ENCODE measurements at regions not wholly inside any gene's neighbourhood (a gene's known extent, or its start where the extent isn't known, plus 50 kb on each side); places are given as distances from the start of the nearest gene placed in this dataset.

GRCh38 chr1:199716729-199717128 is 310.8 kb upstream of the NR5A2 start:
- Histone ChIP-seq H3K9me3 (no peaks in the 10 kb centered on the region), H3K27me3 (replicated peaks in 1 of 2; ENCODE audit: control insufficient read depth in 2 of 2, extremely low read depth in 1 of 2, insufficient read depth in 2 of 2, low read length in 1 of 2) (peaks cover 0 to 7% of the 10 kb centered on the region in 2 experiments), H3K36me3 (ENCODE audit: control insufficient read depth in 2 of 2, extremely low read depth in 1 of 2, insufficient read depth in 1 of 2, low read length in 1 of 2) (no peaks in the 10 kb centered on the region), H3K27ac (ENCODE audit: low read length) (no peak overlapping the region), H3K4me3 (ENCODE audit: control insufficient read depth in 1 of 2, extremely low read depth in 1 of 2, low read length in 1 of 2) (no peak overlapping the region), H3K4me1 (ENCODE audit: control insufficient read depth in 1 of 2, extremely low read depth in 1 of 2, insufficient read depth in 2 of 2, low read length in 2 of 2) (no peaks in the 10 kb centered on the region)
- no peak for ATAC-seq (replicated peaks in 1 of 4)
- no peak for DNase-seq
- POLR2A ChIA-PET, result no interaction called here
- Mint-ChIP-seq H3K27me3 (peaks cover 8 to 13% of the 10 kb centered on the region in 2 donors), H3K36me3 (peaks cover 2% of the 10 kb centered on the region), H3K4me3 (no peak overlapping the region), H3K27ac (no peak overlapping the region), H3K4me1 (no peaks in the 10 kb centered on the region), H3K9me3 (peaks cover 3 to 11% (median 4%) of the 10 kb centered on the region in 3 donors)
- no CpG with 5 or more reads among the region's 1 CpG for WGBS (ENCODE audit: insufficient coverage)
- CTCF ChIA-PET, result no interaction called here

GRCh38 chr1:199719156-199719842 is 308.2 kb upstream of the NR5A2 start:
- H3K9me3 Mint-ChIP-seq, result no peaks in the 10 kb centered on the region
- no peak overlapping the region for H3K27ac ChIP-seq (ENCODE audit: low read length)
- no peak overlapping the region for H3K27ac Mint-ChIP-seq
- ATAC-seq (replicated peaks in 1 of 4) (no peak), DNase-seq (no peak)
- peaks cover 1 to 5% of the 10 kb centered on the region in 2 donors for H3K27me3 Mint-ChIP-seq
- H3K4me3 ChIP-seq (ENCODE audit: control insufficient read depth in 1 of 2, extremely low read depth in 1 of 2, low read length in 1 of 2), result no peak overlapping the region
- no peaks in the 10 kb centered on the region for H3K9me3 ChIP-seq
- H3K27me3 ChIP-seq (replicated peaks in 1 of 2; ENCODE audit: control insufficient read depth in 2 of 2, extremely low read depth in 1 of 2, insufficient read depth in 2 of 2, low read length in 1 of 2), result peaks cover 0 to 3% of the 10 kb centered on the region in 2 experiments
- no CpG with 5 or more reads among the region's 3 CpGs for WGBS (ENCODE audit: insufficient coverage)
- H3K4me3 Mint-ChIP-seq, result no peak overlapping the region
- POLR2A ChIA-PET, result no interaction called here
- H3K36me3 ChIP-seq (ENCODE audit: control insufficient read depth in 2 of 2, extremely low read depth in 1 of 2, insufficient read depth in 1 of 2, low read length in 1 of 2), result no peaks in the 10 kb centered on the region
- no peaks in the 10 kb centered on the region for H3K36me3 Mint-ChIP-seq
- CTCF ChIA-PET, result interaction anchor here in 1 of 2 donors (0.6 kb wide), 1 partner anchor 83 kb away, joined by 8 read pairs; no protein-coding TSS in a partner anchor
- H3K4me1 ChIP-seq (ENCODE audit: control insufficient read depth in 1 of 2, extremely low read depth in 1 of 2, insufficient read depth in 2 of 2, low read length in 2 of 2), result no peaks in the 10 kb centered on the region
- H3K4me1 Mint-ChIP-seq, result no peaks in the 10 kb centered on the region

GRCh38 chr1:199720496-199720895 is 307.0 kb upstream of the NR5A2 start:
- no peaks in the 10 kb centered on the region for H3K4me1 Mint-ChIP-seq
- H3K4me3 Mint-ChIP-seq, result no peak overlapping the region
- Histone ChIP-seq H3K4me1 (ENCODE audit: control insufficient read depth in 1 of 2, extremely low read depth in 1 of 2, insufficient read depth in 2 of 2, low read length in 2 of 2) (peaks cover 0 to 2% of the 10 kb centered on the region in 2 experiments), H3K27ac (ENCODE audit: low read length) (no peak overlapping the region), H3K27me3 (replicated peaks in 1 of 2; ENCODE audit: control insufficient read depth in 2 of 2, extremely low read depth in 1 of 2, insufficient read depth in 2 of 2, low read length in 1 of 2) (peaks cover 0 to 3% of the 10 kb centered on the region in 2 experiments), H3K9me3 (no peaks in the 10 kb centered on the region), H3K36me3 (ENCODE audit: control insufficient read depth in 2 of 2, extremely low read depth in 1 of 2, insufficient read depth in 1 of 2, low read length in 1 of 2) (no peaks in the 10 kb centered on the region), H3K4me3 (ENCODE audit: control insufficient read depth in 1 of 2, extremely low read depth in 1 of 2, low read length in 1 of 2) (no peak overlapping the region)
- no peak overlapping the region for H3K27ac Mint-ChIP-seq
- CTCF ChIA-PET, result no interaction called here
- DNase-seq (no peak), ATAC-seq (replicated peaks in 1 of 4) (no peak)
- POLR2A ChIA-PET, result interaction anchor here in 1 of 2 donors (0.7 kb wide), 1 partner anchor 790 kb away, joined by 3 read pairs; no protein-coding TSS in a partner anchor
- H3K36me3 Mint-ChIP-seq, result no peaks in the 10 kb centered on the region
- H3K27me3 Mint-ChIP-seq, result peaks cover 0 to 8% of the 10 kb centered on the region in 2 donors
- no peaks in the 10 kb centered on the region for H3K9me3 Mint-ChIP-seq
- 10% methylated on average over 2 of the region's 2 CpGs for WGBS (ENCODE audit: insufficient coverage)

DNA sequence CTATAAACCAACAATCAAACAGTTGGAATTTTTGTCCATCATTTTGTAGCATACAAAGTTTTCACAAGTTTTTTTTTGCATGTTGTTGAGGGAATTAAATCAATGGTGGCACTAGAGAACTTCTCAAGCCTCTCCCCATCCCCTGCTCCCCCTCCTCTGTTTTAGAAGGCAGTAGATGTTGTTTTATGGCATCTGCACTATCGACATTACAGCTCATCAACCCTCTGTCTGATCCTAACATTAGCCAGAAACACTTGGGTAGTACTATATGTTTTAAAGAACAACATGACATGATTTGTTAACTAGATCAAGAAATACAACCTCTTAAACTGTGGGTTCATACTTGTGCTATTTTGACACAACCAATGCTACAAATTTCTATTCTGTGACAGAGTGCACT is 306.5 kb upstream of the NR5A2 start:
- Histone ChIP-seq H3K36me3 (ENCODE audit: control insufficient read depth in 2 of 2, extremely low read depth in 1 of 2, insufficient read depth in 1 of 2, low read length in 1 of 2) (no peaks in the 10 kb centered on the region), H3K4me1 (ENCODE audit: control insufficient read depth in 1 of 2, extremely low read depth in 1 of 2, insufficient read depth in 2 of 2, low read length in 2 of 2) (peaks cover 0 to 2% of the 10 kb centered on the region in 2 experiments), H3K27ac (ENCODE audit: low read length) (no peak overlapping the region), H3K27me3 (replicated peaks in 1 of 2; ENCODE audit: control insufficient read depth in 2 of 2, extremely low read depth in 1 of 2, insufficient read depth in 2 of 2, low read length in 1 of 2) (peaks cover 0 to 3% of the 10 kb centered on the region in 2 experiments), H3K4me3 (ENCODE audit: control insufficient read depth in 1 of 2, extremely low read depth in 1 of 2, low read length in 1 of 2) (no peak overlapping the region), H3K9me3 (no peaks in the 10 kb centered on the region)
- no peaks in the 10 kb centered on the region for H3K9me3 Mint-ChIP-seq
- ATAC-seq (replicated peaks in 1 of 4) (no peak), DNase-seq (no peak)
- no peak overlapping the region for H3K4me3 Mint-ChIP-seq
- CTCF ChIA-PET, result no interaction called here
- H3K36me3 Mint-ChIP-seq, result no peaks in the 10 kb centered on the region
- POLR2A ChIA-PET, result no interaction called here
- no peak overlapping the region for H3K27ac Mint-ChIP-seq
- no CpG with 5 or more reads among the region's 1 CpG for WGBS (ENCODE audit: insufficient coverage)
- H3K27me3 Mint-ChIP-seq, result peaks cover under 1 to 8% of the 10 kb centered on the region in 2 donors
- H3K4me1 Mint-ChIP-seq, result no peaks in the 10 kb centered on the region

- H3K27ac Mint-ChIP-seq, result no peak overlapping the region
- Histone ChIP-seq H3K27ac (ENCODE audit: low read length) (no peak overlapping the region), H3K4me3 (ENCODE audit: control insufficient read depth in 1 of 2, extremely low read depth in 1 of 2, low read length in 1 of 2) (no peak overlapping the region), H3K9me3 (no peaks in the 10 kb centered on the region), H3K36me3 (ENCODE audit: control insufficient read depth in 2 of 2, extremely low read depth in 1 of 2, insufficient read depth in 1 of 2, low read length in 1 of 2) (no peaks in the 10 kb centered on the region), H3K4me1 (ENCODE audit: control insufficient read depth in 1 of 2, extremely low read depth in 1 of 2, insufficient read depth in 2 of 2, low read length in 2 of 2) (peaks cover 0 to 2% of the 10 kb centered on the region in 2 experiments), H3K27me3 (replicated peaks in 1 of 2; ENCODE audit: control insufficient read depth in 2 of 2, extremely low read depth in 1 of 2, insufficient read depth in 2 of 2, low read length in 1 of 2) (peaks cover 0 to 10% of the 10 kb centered on the region in 2 experiments)
- no peaks in the 10 kb centered on the region for H3K36me3 Mint-ChIP-seq
- H3K4me1 Mint-ChIP-seq, result no peaks in the 10 kb centered on the region
- H3K9me3 Mint-ChIP-seq, result no peaks in the 10 kb centered on the region
- no peak for ATAC-seq (replicated peaks in 1 of 4)
- CTCF ChIA-PET, result no interaction called here
- WGBS (ENCODE audit: insufficient coverage), result no CpG with 5 or more reads among the region's 4 CpGs
- POLR2A ChIA-PET, result no interaction called here
- no peak overlapping the region for H3K4me3 Mint-ChIP-seq
- H3K27me3 Mint-ChIP-seq, result peaks cover 6 to 15% of the 10 kb centered on the region in 2 donors
- DNase-seq, result no peak
Observed at GRCh38 chr1:199723250-199723956, 304.1 kb upstream of the NR5A2 start.

- ATAC-seq (replicated peaks in 1 of 4) (no peak), DNase-seq (no peak)
- H3K27me3 ChIP-seq (replicated peaks in 1 of 2; ENCODE audit: control insufficient read depth in 2 of 2, extremely low read depth in 1 of 2, insufficient read depth in 2 of 2, low read length in 1 of 2), result peaks cover 0 to 7% of the 10 kb centered on the region in 2 experiments
- H3K27ac ChIP-seq (ENCODE audit: low read length), result no peak overlapping the region
- peaks cover 6 to 15% of the 10 kb centered on the region in 2 donors for H3K27me3 Mint-ChIP-seq
- H3K4me1 Mint-ChIP-seq, result no peaks in the 10 kb centered on the region
- H3K9me3 Mint-ChIP-seq, result no peaks in the 10 kb centered on the region
- H3K4me1 ChIP-seq (ENCODE audit: control insufficient read depth in 1 of 2, extremely low read depth in 1 of 2, insufficient read depth in 2 of 2, low read length in 2 of 2), result peaks cover 0 to 2% of the 10 kb centered on the region in 2 experiments
- CTCF ChIA-PET, result no interaction called here
- POLR2A ChIA-PET, result no interaction called here
- no peak overlapping the region for H3K27ac Mint-ChIP-seq
- H3K36me3 ChIP-seq (ENCODE audit: control insufficient read depth in 2 of 2, extremely low read depth in 1 of 2, insufficient read depth in 1 of 2, low read length in 1 of 2), result no peaks in the 10 kb centered on the region
- WGBS (ENCODE audit: insufficient coverage), result no CpG with 5 or more reads among the region's 1 CpG
- H3K4me3 Mint-ChIP-seq, result no peak overlapping the region
- H3K9me3 ChIP-seq, result no peaks in the 10 kb centered on the region
- H3K36me3 Mint-ChIP-seq, result no peaks in the 10 kb centered on the region
- H3K4me3 ChIP-seq (ENCODE audit: control insufficient read depth in 1 of 2, extremely low read depth in 1 of 2, low read length in 1 of 2), result no peak overlapping the region
Observed at GRCh38 chr1:199724049-199724448, 303.5 kb upstream of the NR5A2 start.
